Retinal pigment epithelial cell (primary cell): ENCODE measurements at regions not wholly inside any gene's neighbourhood (a gene's known extent, or its start where the extent isn't known, plus 50 kb on each side); places are given as distances from the start of the nearest gene placed in this dataset.
"Not testable (repeated sequence)": the region's sequence is repeated elsewhere in the genome, so short reads cannot be mapped to it uniquely, and the experiment has no call there.

Experiments
- DNase-seq: peaks from one replicate; pipeline ENCODE4 v3.0.0-alpha.2; 2010; ENCODE audit warnings: low read depth
- H3K4me3 ChIP-seq: 2 replicates; pipeline ENCODE4 v1.5.1; 2011; ENCODE audit warnings: mild to moderate bottlenecking, low read length, control low read depth, moderate library complexity
- TF ChIP-seq, protein P1 (sequence below): conservative IDR thresholded peaks from 2 replicates; pipeline ENCODE4 v1.5.1; 2011; ENCODE audit warnings: low read depth, low read length, control low read depth, inconsistent platforms

DNA sequence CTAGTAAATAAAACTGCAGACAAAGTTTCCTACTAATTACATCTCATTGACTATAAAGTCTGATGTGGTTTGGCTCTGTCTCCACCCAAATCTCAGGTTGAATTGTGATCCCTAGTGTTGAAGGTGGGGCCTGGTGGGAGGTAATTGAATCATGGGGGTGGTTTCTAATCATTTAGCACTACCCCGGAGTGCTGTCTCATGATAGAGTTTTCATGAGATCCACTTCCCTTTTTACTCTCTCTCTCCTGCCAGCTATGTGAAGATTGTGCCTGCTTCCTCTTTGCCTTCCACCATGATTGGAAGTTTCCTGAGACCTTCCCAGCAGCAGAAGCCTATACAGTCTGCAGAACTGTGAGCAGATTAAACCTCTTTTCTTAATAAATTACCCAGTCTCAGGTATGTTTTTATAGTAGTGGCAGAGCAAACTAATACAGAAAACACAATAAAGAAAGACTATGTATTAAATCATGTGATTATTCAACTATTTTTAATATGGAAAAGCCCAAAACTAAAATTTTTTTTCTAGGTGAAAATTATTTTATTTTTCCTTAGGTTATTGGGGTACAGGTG lies 232.1 kb downstream of the FZD1 start:
- TF ChIP-seq, protein P1, sequence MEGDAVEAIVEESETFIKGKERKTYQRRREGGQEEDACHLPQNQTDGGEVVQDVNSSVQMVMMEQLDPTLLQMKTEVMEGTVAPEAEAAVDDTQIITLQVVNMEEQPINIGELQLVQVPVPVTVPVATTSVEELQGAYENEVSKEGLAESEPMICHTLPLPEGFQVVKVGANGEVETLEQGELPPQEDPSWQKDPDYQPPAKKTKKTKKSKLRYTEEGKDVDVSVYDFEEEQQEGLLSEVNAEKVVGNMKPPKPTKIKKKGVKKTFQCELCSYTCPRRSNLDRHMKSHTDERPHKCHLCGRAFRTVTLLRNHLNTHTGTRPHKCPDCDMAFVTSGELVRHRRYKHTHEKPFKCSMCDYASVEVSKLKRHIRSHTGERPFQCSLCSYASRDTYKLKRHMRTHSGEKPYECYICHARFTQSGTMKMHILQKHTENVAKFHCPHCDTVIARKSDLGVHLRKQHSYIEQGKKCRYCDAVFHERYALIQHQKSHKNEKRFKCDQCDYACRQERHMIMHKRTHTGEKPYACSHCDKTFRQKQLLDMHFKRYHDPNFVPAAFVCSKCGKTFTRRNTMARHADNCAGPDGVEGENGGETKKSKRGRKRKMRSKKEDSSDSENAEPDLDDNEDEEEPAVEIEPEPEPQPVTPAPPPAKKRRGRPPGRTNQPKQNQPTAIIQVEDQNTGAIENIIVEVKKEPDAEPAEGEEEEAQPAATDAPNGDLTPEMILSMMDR, result no peak
- no peak overlapping the region for H3K4me3 ChIP-seq
- DNase-seq, result no peak

DNA sequence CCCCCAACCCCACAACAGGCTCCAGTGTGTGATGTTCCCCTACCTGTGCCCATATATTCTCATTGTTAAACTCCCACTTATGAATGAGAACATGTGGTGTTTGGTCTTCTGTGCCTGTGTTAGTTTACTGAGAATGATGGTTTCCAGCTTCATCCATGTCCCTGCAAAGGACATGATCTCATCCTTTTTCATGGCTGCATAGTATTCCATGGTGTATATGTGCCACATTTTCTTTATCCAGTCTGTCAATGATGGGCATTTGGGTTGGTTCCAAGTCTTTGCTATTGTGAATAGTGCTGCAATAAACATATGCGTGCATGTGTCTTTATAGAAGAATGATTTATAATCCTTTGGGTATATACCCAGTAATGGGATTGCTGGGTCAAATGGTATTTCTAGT lies 233.0 kb downstream of the FZD1 start:
- DNase-seq, H3K4me3 ChIP-seq: not testable (repeated sequence)

DNA sequence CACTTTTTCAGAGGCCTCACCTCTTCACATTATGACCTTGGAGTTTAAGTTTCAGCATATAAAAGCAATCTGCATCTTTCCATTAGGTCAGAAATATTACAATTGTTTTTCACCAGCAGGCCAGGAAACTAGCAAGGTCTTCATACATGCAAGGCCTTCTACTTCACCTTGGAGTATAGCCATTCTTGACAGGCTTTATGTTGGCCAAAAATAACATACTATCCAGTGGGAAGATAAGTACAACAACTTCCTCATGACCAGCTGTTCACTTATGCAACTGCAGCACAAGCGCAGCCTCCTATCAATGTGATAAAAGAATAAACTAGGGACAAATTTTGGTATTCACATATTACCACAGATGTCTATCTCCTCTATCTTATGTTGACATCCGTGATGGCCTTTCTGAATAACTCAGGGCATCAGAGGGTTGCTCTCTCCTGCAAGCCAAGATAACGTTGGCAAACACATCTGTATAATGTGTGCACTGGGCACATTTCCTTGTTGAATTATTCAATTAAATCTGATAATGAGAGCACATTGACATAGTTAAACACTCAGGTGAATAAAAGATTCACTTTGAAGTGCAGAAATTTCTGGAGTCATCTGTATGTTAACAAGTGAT lies 239.8 kb downstream of the FZD1 start:
- DNase-seq, result no peak
- H3K4me3 ChIP-seq, result no peak overlapping the region
- TF ChIP-seq, protein P1, result no peak

GRCh38 chr7:91504919-91505318 lies 240.7 kb downstream of the FZD1 start:
- DNase-seq, result no peak
- TF ChIP-seq, protein P1, result no peak
- no peak overlapping the region for H3K4me3 ChIP-seq

GRCh38 chr7:91506966-91507365 lies 242.7 kb downstream of the FZD1 start:
- H3K4me3 ChIP-seq, DNase-seq: not testable (repeated sequence)

- DNase-seq, H3K4me3 ChIP-seq: not testable (repeated sequence)
These were observed 247.6 kb downstream of the FZD1 start for GRCh38 chr7:91511861-91512260.

GRCh38 chr7:91512958-91513357 lies 248.7 kb downstream of the FZD1 start:
- no peak overlapping the region for H3K4me3 ChIP-seq
- TF ChIP-seq, protein P1, result no peak
- no peak for DNase-seq

DNA sequence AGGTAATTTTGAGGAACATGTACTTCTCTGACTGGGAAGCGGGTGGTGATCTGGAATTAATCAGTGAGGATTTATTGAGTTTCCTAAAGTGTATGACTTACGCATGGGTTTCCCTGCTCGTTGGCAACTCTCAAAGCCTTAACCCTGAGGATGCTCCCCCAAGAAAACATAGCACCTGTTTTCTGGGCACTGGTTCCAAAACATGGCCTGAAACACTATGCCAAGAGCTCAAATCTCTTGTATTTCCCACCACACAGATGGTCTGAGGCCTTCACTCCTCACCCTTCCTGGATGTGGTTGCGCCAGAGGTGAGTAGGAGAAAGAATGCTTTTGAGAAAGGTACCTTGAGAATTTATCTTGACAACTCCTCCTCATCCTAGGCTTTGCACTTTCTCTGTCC lies 250.4 kb downstream of the FZD1 start:
- no peak overlapping the region for H3K4me3 ChIP-seq
- TF ChIP-seq, protein P1, result no peak
- DNase-seq, result no peak

GRCh38 chr7:91515961-91516360 lies 251.7 kb downstream of the FZD1 start:
- DNase-seq, result no peak
- TF ChIP-seq, protein P1, result no peak
- no peak overlapping the region for H3K4me3 ChIP-seq
